IPS DF 6.9 (cell line): ENCODE measurements at regions not wholly inside any gene's neighbourhood (a gene's known extent, or its start where the extent isn't known, plus 50 kb on each side); places are given as distances from the start of the nearest gene placed in this dataset.

Source experiments
- DNase-seq: peaks from one replicate; pipeline ENCODE4 v3.0.0-alpha.2; 2013; ENCODE audit warnings: low read depth, low spot score
- H3K27ac ChIP-seq: one replicate; pipeline ENCODE4 v1.5.1; 2013; ENCODE audit warnings: low read length, control low read depth
- H3K27me3 ChIP-seq: 2 replicates; pipeline ENCODE4 v1.6.1; 2013; ENCODE audit warnings: mild to moderate bottlenecking, low read length; ENCODE audit not compliant: control insufficient read depth, insufficient read depth
- H3K36me3 ChIP-seq: 2 replicates; pipeline ENCODE4 v1.6.1; 2013; ENCODE audit warnings: low read length; ENCODE audit not compliant: control insufficient read depth, insufficient read depth
- H3K4me1 ChIP-seq: 2 replicates; pipeline ENCODE4 v1.6.1; 2013; ENCODE audit warnings: low read length; ENCODE audit not compliant: control insufficient read depth, insufficient read depth
- H3K4me3 ChIP-seq: 2 replicates; pipeline ENCODE4 v1.5.1; 2013; ENCODE audit warnings: mild to moderate bottlenecking, low read length
- H3K9me3 ChIP-seq: 2 replicates; pipeline ENCODE4 v1.6.1; 2013; ENCODE audit warnings: low read length, inconsistent platforms; ENCODE audit not compliant: control insufficient read depth, insufficient read depth
- WGBS: extraction: QIAGEN DNeasy Blood & Tissue Kit; methylation state at CpG from one replicate; pipeline ENCODE4 v1.1.7; 2013; ENCODE audit warnings: mixed read lengths, missing lambda C conversion rate; ENCODE audit not compliant: insufficient read length, insufficient coverage; 5-methylcytosine and 5-hydroxymethylcytosine counted together

DNA sequence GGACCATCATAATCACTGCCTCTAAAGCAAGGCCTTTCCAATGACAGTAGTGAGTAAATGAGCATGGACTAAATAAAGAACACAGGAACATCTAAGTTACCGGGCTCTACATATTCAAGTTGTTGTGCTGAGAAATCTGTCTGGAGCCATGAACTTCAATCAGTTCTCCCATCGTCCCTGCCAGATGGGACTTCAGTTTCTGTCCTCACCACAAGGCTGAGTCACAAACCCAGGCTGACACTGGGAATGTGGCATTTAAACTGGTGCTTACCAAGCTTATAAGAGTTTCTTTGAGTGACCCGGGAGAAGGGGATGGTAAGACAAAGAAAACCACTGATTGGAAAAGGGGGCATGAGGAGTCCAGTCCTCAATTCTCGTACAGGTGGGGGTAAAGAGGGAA, 497.0 kb downstream of the MAFB start:
- no peak for DNase-seq
- H3K36me3 ChIP-seq, result no peaks in the 10 kb centered on the region
- no peak overlapping the region for H3K4me3 ChIP-seq
- no peaks in the 10 kb centered on the region for H3K4me1 ChIP-seq
- no peaks in the 10 kb centered on the region for H3K9me3 ChIP-seq
- H3K27me3 ChIP-seq, result no peaks in the 10 kb centered on the region
- H3K27ac ChIP-seq, result no peak overlapping the region
- WGBS, result no CpG with 5 or more reads among the region's 4 CpGs

- Histone ChIP-seq H3K27me3 (no peaks in the 10 kb centered on the region), H3K9me3 (no peaks in the 10 kb centered on the region), H3K4me1 (no peaks in the 10 kb centered on the region), H3K27ac (no peak overlapping the region), H3K36me3 (no peaks in the 10 kb centered on the region), H3K4me3 (no peak overlapping the region)
- DNase-seq, result no peak
- no CpG with 5 or more reads among the region's 4 CpGs for WGBS
These were observed 497.5 kb downstream of the MAFB start for GRCh38 chr20:40191573-40191972.

DNA sequence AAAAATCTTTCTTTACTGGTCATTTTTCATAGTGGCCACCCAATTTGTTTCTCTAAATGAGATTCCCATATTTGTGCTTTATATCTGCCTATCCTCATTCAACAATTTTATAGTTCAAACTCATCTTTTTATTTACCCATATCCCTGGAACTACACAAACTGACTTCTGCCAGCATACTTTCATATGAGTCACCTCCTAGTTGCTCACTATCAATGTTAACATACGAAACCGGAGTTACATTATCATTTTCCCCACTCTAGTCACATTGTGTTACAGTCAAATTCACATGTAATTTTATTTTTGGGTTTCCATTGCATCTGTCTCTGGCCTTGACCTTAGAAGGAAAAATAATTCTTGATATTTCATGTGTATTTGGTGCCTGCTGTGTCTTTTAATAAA, 499.4 kb downstream of the MAFB start:
- DNase-seq, result no peak
- Histone ChIP-seq H3K27me3 (no peaks in the 10 kb centered on the region), H3K36me3 (no peaks in the 10 kb centered on the region), H3K9me3 (no peaks in the 10 kb centered on the region), H3K4me1 (no peaks in the 10 kb centered on the region), H3K4me3 (no peak overlapping the region), H3K27ac (no peak overlapping the region)
- WGBS, result no CpG with 5 or more reads among the region's 2 CpGs

GRCh38 chr20:40188319-40188718, 500.7 kb downstream of the MAFB start:
- no CpG with 5 or more reads among the region's 2 CpGs for WGBS
- no peaks in the 10 kb centered on the region for H3K27me3 ChIP-seq
- DNase-seq, result no peak
- no peak overlapping the region for H3K27ac ChIP-seq
- no peaks in the 10 kb centered on the region for H3K36me3 ChIP-seq
- H3K9me3 ChIP-seq, result no peaks in the 10 kb centered on the region
- no peaks in the 10 kb centered on the region for H3K4me1 ChIP-seq
- H3K4me3 ChIP-seq, result no peak overlapping the region

DNA sequence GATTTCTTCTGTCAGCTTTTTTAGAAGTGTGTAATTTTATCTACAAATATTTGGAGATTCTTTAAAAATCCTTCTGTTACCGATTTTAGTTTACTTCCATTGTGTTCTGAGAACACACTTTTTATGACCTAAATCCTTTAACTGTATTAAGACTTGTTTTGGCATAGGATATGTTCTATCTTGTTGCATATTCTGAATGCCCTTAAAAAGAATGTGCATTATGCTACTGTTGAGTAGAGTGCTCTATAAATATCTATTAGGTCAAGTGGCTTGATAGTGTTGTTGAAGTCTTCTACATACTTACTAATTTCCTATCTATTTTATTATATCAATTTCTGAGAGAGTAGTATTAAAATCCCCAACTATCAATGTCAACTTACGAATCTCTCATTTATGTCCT, 502.2 kb downstream of the MAFB start:
- no peak for DNase-seq
- WGBS, result no CpG with 5 or more reads among the region's 2 CpGs
- Histone ChIP-seq H3K4me1 (no peaks in the 10 kb centered on the region), H3K27me3 (no peaks in the 10 kb centered on the region), H3K27ac (no peak overlapping the region), H3K4me3 (no peak overlapping the region), H3K9me3 (no peaks in the 10 kb centered on the region), H3K36me3 (no peaks in the 10 kb centered on the region)

- Histone ChIP-seq H3K9me3 (no peaks in the 10 kb centered on the region), H3K4me3 (no peak overlapping the region), H3K4me1 (no peaks in the 10 kb centered on the region), H3K27me3 (no peaks in the 10 kb centered on the region), H3K27ac (no peak overlapping the region), H3K36me3 (no peaks in the 10 kb centered on the region)
- no CpG with 5 or more reads among the region's 3 CpGs for WGBS
- no peak for DNase-seq
These were observed 507.4 kb downstream of the MAFB start for GRCh38 chr20:40181676-40182075.

GRCh38 chr20:40176098-40176841, 512.8 kb downstream of the MAFB start:
- Histone ChIP-seq H3K4me1 (0 out of 2 replicates have a peak, but pooled peaks cover 1% of the 10 kb centered on the region), H3K27ac (no peak overlapping the region), H3K9me3 (no peaks in the 10 kb centered on the region), H3K36me3 (no peaks in the 10 kb centered on the region), H3K4me3 (no peak overlapping the region), H3K27me3 (no peaks in the 10 kb centered on the region)
- no CpG with 5 or more reads among the region's 4 CpGs for WGBS
- DNase-seq, result no peak

GRCh38 chr20:40175296-40175695, 513.7 kb downstream of the MAFB start:
- no peak for DNase-seq
- H3K36me3 ChIP-seq, result no peaks in the 10 kb centered on the region
- no peaks in the 10 kb centered on the region for H3K27me3 ChIP-seq
- H3K4me1 ChIP-seq, result 0 out of 2 replicates have a peak, but pooled peaks cover 1% of the 10 kb centered on the region
- no peaks in the 10 kb centered on the region for H3K9me3 ChIP-seq
- no CpG with 5 or more reads among the region's 1 CpG for WGBS
- H3K27ac ChIP-seq, result no peak overlapping the region
- no peak overlapping the region for H3K4me3 ChIP-seq

DNA sequence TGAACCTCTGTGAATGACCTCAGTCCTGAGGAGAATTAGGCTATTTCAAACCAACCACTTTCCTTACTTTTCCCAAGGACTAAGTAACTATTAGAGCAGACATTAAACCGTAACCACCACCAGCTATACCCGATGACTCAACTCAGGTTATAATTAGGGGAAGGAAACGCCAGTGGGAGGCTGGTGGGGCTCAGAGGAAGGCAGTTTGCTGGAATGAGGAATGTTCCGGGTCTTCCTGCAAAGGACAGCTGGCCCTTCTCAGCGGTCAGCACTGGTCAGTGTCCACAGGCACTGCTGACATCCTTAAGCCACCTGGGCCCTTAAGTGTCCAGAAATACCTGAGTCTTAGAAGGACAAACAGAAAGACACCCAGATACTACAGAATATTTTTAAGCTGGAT, 515.2 kb downstream of the MAFB start:
- WGBS, result no CpG with 5 or more reads among the region's 5 CpGs
- H3K36me3 ChIP-seq, result no peaks in the 10 kb centered on the region
- H3K27ac ChIP-seq, result no peak overlapping the region

GRCh38 chr20:40168981-40169620, 519.9 kb downstream of the MAFB start:
- no peaks in the 10 kb centered on the region for H3K9me3 ChIP-seq
- H3K4me3 ChIP-seq, result no peak overlapping the region
- no peaks in the 10 kb centered on the region for H3K4me1 ChIP-seq
- WGBS, result no CpG with 5 or more reads among the region's 2 CpGs
- DNase-seq, result no peak
- no peaks in the 10 kb centered on the region for H3K36me3 ChIP-seq
- no peaks in the 10 kb centered on the region for H3K27me3 ChIP-seq
- no peak overlapping the region for H3K27ac ChIP-seq

More for the DNA sequence above, 515.2 kb downstream of the MAFB start:
- Histone ChIP-seq H3K9me3 (no peaks in the 10 kb centered on the region), H3K4me3 (no peak overlapping the region), H3K27me3 (no peaks in the 10 kb centered on the region), H3K4me1 (0 out of 2 replicates have a peak, but pooled peaks cover 1% of the 10 kb centered on the region)
- no peak for DNase-seq

DNA sequence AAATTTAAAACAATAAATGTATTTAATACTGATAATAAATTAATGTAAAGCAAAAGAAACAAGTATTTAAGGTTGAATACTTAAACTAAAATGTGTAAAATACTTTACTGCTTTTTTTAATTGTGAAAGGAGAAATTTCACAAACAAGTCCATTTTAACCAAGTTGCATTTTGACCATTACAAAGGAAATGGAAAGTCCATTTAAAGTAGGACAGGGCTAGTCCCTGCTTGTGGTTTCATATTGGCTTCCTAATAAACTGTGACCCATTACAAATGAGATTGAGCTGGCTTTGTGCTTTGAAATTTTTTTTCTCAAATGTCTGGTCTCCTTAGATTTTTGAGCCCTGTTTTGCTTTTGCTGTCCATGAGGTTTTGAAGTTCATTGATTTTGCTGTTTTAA, 527.6 kb downstream of the MAFB start:
- Histone ChIP-seq H3K4me1 (no peaks in the 10 kb centered on the region), H3K27ac (no peak overlapping the region), H3K27me3 (no peaks in the 10 kb centered on the region), H3K36me3 (no peaks in the 10 kb centered on the region), H3K9me3 (no peaks in the 10 kb centered on the region), H3K4me3 (no peak overlapping the region)
- DNase-seq, result no peak
